ENCODE measurements at regions not wholly inside any gene's neighbourhood (a gene's known extent, or its start where the extent isn't known, plus 50 kb on each side); places are given as distances from the start of the nearest gene placed in this dataset.
"Not testable (repeated sequence)": the region's sequence is repeated elsewhere in the genome, so short reads cannot be mapped to it uniquely, and the experiment has no call there.

- Histone ChIP-seq H3K27me3 (ENCODE audit: control insufficient read depth in 1 of 2, insufficient read depth in 2 of 2, low read length in 2 of 2) (no peaks in the 10 kb centered on the region), H3K4me3 (ENCODE audit: low read depth in 1 of 2, low read length in 2 of 2) (no peak overlapping the region), H3K36me3 (ENCODE audit: control insufficient read depth in 2 of 2, insufficient read depth in 2 of 2, low read length in 1 of 2) (no peaks in the 10 kb centered on the region), H3K9me3 (ENCODE audit: control insufficient read depth in 2 of 2, insufficient read depth in 1 of 2, low read depth in 1 of 2, low read length in 1 of 2) (no peaks in the 10 kb centered on the region), H3K4me1 (ENCODE audit: control insufficient read depth in 2 of 2, insufficient read depth in 2 of 2, low read length in 1 of 2) (no peaks in the 10 kb centered on the region), H3K27ac (ENCODE audit: low read depth in 2 of 2, low read length in 1 of 2) (no peak overlapping the region)
- 53 to 59% methylated on average over 2 of the region's 2 CpGs for WGBS, 2 donors
Observed at GRCh38 chr1:187755536-187755935, 926.8 kb downstream of the PLA2G4A start.

GRCh38 chr1:187756684-187757083 lies 927.9 kb downstream of the PLA2G4A start:
- H3K4me1 ChIP-seq (ENCODE audit: control insufficient read depth in 2 of 2, insufficient read depth in 2 of 2, low read length in 1 of 2); H3K9me3 ChIP-seq (ENCODE audit: control insufficient read depth in 2 of 2, insufficient read depth in 1 of 2, low read depth in 1 of 2, low read length in 1 of 2); H3K4me3 ChIP-seq (ENCODE audit: low read depth in 1 of 2, low read length in 2 of 2); H3K27ac ChIP-seq (ENCODE audit: low read depth in 2 of 2, low read length in 1 of 2); H3K36me3 ChIP-seq (ENCODE audit: control insufficient read depth in 2 of 2, insufficient read depth in 2 of 2, low read length in 1 of 2); H3K27me3 ChIP-seq (ENCODE audit: control insufficient read depth in 1 of 2, insufficient read depth in 2 of 2, low read length in 2 of 2): not testable (repeated sequence)
- 91 to 96% methylated on average over 1 of the region's 1 CpG for WGBS, 2 donors

- no peak overlapping the region for H3K4me3 ChIP-seq (ENCODE audit: low read depth in 1 of 2, low read length in 2 of 2)
- no peak overlapping the region for H3K27ac ChIP-seq (ENCODE audit: low read depth in 2 of 2, low read length in 1 of 2)
- H3K4me1 ChIP-seq (ENCODE audit: control insufficient read depth in 2 of 2, insufficient read depth in 2 of 2, low read length in 1 of 2) = no peaks in the 10 kb centered on the region
- no peaks in the 10 kb centered on the region for H3K27me3 ChIP-seq (ENCODE audit: control insufficient read depth in 1 of 2, insufficient read depth in 2 of 2, low read length in 2 of 2)
- no peaks in the 10 kb centered on the region for H3K36me3 ChIP-seq (ENCODE audit: control insufficient read depth in 2 of 2, insufficient read depth in 2 of 2, low read length in 1 of 2)
- H3K9me3 ChIP-seq (ENCODE audit: control insufficient read depth in 2 of 2, insufficient read depth in 1 of 2, low read depth in 1 of 2, low read length in 1 of 2) = no peaks in the 10 kb centered on the region
Observed at GRCh38 chr1:187759825-187760333, 931.1 kb downstream of the PLA2G4A start.

GRCh38 chr1:187762118-187762517 lies 933.4 kb downstream of the PLA2G4A start:
- WGBS, 2 donors = 49 to 52% methylated on average over 5 of the region's 5 CpGs
- Histone ChIP-seq H3K4me3 (ENCODE audit: low read depth in 1 of 2, low read length in 2 of 2) (no peak overlapping the region), H3K27ac (ENCODE audit: low read depth in 2 of 2, low read length in 1 of 2) (no peak overlapping the region), H3K4me1 (ENCODE audit: control insufficient read depth in 2 of 2, insufficient read depth in 2 of 2, low read length in 1 of 2) (no peaks in the 10 kb centered on the region), H3K9me3 (ENCODE audit: control insufficient read depth in 2 of 2, insufficient read depth in 1 of 2, low read depth in 1 of 2, low read length in 1 of 2) (no peaks in the 10 kb centered on the region), H3K36me3 (ENCODE audit: control insufficient read depth in 2 of 2, insufficient read depth in 2 of 2, low read length in 1 of 2) (no peaks in the 10 kb centered on the region), H3K27me3 (ENCODE audit: control insufficient read depth in 1 of 2, insufficient read depth in 2 of 2, low read length in 2 of 2) (no peaks in the 10 kb centered on the region)

- Histone ChIP-seq H3K4me3 (ENCODE audit: low read depth in 1 of 2, low read length in 2 of 2) (no peak overlapping the region), H3K4me1 (ENCODE audit: control insufficient read depth in 2 of 2, insufficient read depth in 2 of 2, low read length in 1 of 2) (no peaks in the 10 kb centered on the region), H3K27me3 (ENCODE audit: control insufficient read depth in 1 of 2, insufficient read depth in 2 of 2, low read length in 2 of 2) (no peaks in the 10 kb centered on the region), H3K36me3 (ENCODE audit: control insufficient read depth in 2 of 2, insufficient read depth in 2 of 2, low read length in 1 of 2) (no peaks in the 10 kb centered on the region), H3K9me3 (ENCODE audit: control insufficient read depth in 2 of 2, insufficient read depth in 1 of 2, low read depth in 1 of 2, low read length in 1 of 2) (no peaks in the 10 kb centered on the region), H3K27ac (ENCODE audit: low read depth in 2 of 2, low read length in 1 of 2) (no peak overlapping the region)
Observed at GRCh38 chr1:187763465-187763864, 934.7 kb downstream of the PLA2G4A start.

GRCh38 chr1:187763976-187764375 lies 935.2 kb downstream of the PLA2G4A start:
- no peak overlapping the region for H3K4me3 ChIP-seq (ENCODE audit: low read depth in 1 of 2, low read length in 2 of 2)
- 79 to 83% methylated on average over 4 of the region's 4 CpGs for WGBS, 2 donors
- H3K4me1 ChIP-seq (ENCODE audit: control insufficient read depth in 2 of 2, insufficient read depth in 2 of 2, low read length in 1 of 2) = no peaks in the 10 kb centered on the region
- no peak overlapping the region for H3K27ac ChIP-seq (ENCODE audit: low read depth in 2 of 2, low read length in 1 of 2)
- no peaks in the 10 kb centered on the region for H3K27me3 ChIP-seq (ENCODE audit: control insufficient read depth in 1 of 2, insufficient read depth in 2 of 2, low read length in 2 of 2)
- no peaks in the 10 kb centered on the region for H3K9me3 ChIP-seq (ENCODE audit: control insufficient read depth in 2 of 2, insufficient read depth in 1 of 2, low read depth in 1 of 2, low read length in 1 of 2)
- H3K36me3 ChIP-seq (ENCODE audit: control insufficient read depth in 2 of 2, insufficient read depth in 2 of 2, low read length in 1 of 2) = no peaks in the 10 kb centered on the region

GRCh38 chr1:187771396-187771795 lies 942.6 kb downstream of the PLA2G4A start:
- H3K27me3 ChIP-seq (ENCODE audit: control insufficient read depth in 1 of 2, insufficient read depth in 2 of 2, low read length in 2 of 2) = no peaks in the 10 kb centered on the region
- H3K4me1 ChIP-seq (ENCODE audit: control insufficient read depth in 2 of 2, insufficient read depth in 2 of 2, low read length in 1 of 2) = no peaks in the 10 kb centered on the region
- H3K4me3 ChIP-seq (ENCODE audit: low read depth in 1 of 2, low read length in 2 of 2) = no peak overlapping the region
- no peak overlapping the region for H3K27ac ChIP-seq (ENCODE audit: low read depth in 2 of 2, low read length in 1 of 2)
- WGBS, 2 donors = 64 to 74% methylated on average over 2 of the region's 2 CpGs
- H3K36me3 ChIP-seq (ENCODE audit: control insufficient read depth in 2 of 2, insufficient read depth in 2 of 2, low read length in 1 of 2) = no peaks in the 10 kb centered on the region
- no peaks in the 10 kb centered on the region for H3K9me3 ChIP-seq (ENCODE audit: control insufficient read depth in 2 of 2, insufficient read depth in 1 of 2, low read depth in 1 of 2, low read length in 1 of 2)

- Histone ChIP-seq H3K27ac (ENCODE audit: low read depth in 2 of 2, low read length in 1 of 2) (no peak overlapping the region), H3K4me3 (ENCODE audit: low read depth in 1 of 2, low read length in 2 of 2) (no peak overlapping the region), H3K9me3 (ENCODE audit: control insufficient read depth in 2 of 2, insufficient read depth in 1 of 2, low read depth in 1 of 2, low read length in 1 of 2) (no peaks in the 10 kb centered on the region), H3K27me3 (ENCODE audit: control insufficient read depth in 1 of 2, insufficient read depth in 2 of 2, low read length in 2 of 2) (no peaks in the 10 kb centered on the region), H3K4me1 (ENCODE audit: control insufficient read depth in 2 of 2, insufficient read depth in 2 of 2, low read length in 1 of 2) (no peaks in the 10 kb centered on the region), H3K36me3 (ENCODE audit: control insufficient read depth in 2 of 2, insufficient read depth in 2 of 2, low read length in 1 of 2) (no peaks in the 10 kb centered on the region)
- 74 to 82% methylated on average over 5 of the region's 5 CpGs for WGBS, 2 donors
Observed at GRCh38 chr1:187773168-187773567, 944.4 kb downstream of the PLA2G4A start.

GRCh38 chr1:187787736-187788135 lies 959.0 kb downstream of the PLA2G4A start:
- H3K36me3 ChIP-seq (ENCODE audit: control insufficient read depth in 2 of 2, insufficient read depth in 2 of 2, low read length in 1 of 2) = no peaks in the 10 kb centered on the region
- 64 to 67% methylated on average over 3 of the region's 3 CpGs for WGBS, 2 donors
- H3K27ac ChIP-seq (ENCODE audit: low read depth in 2 of 2, low read length in 1 of 2) = no peak overlapping the region

GRCh38 chr1:187788718-187789117 lies 960.0 kb downstream of the PLA2G4A start:
- no peaks in the 10 kb centered on the region for H3K4me1 ChIP-seq (ENCODE audit: control insufficient read depth in 2 of 2, insufficient read depth in 2 of 2, low read length in 1 of 2)
- 63 to 87% methylated on average over 2 of the region's 2 CpGs for WGBS, 2 donors
- H3K27ac ChIP-seq (ENCODE audit: low read depth in 2 of 2, low read length in 1 of 2) = no peak overlapping the region
- H3K4me3 ChIP-seq (ENCODE audit: low read depth in 1 of 2, low read length in 2 of 2) = no peak overlapping the region
- H3K9me3 ChIP-seq (ENCODE audit: control insufficient read depth in 2 of 2, insufficient read depth in 1 of 2, low read depth in 1 of 2, low read length in 1 of 2) = no peaks in the 10 kb centered on the region
- no peaks in the 10 kb centered on the region for H3K36me3 ChIP-seq (ENCODE audit: control insufficient read depth in 2 of 2, insufficient read depth in 2 of 2, low read length in 1 of 2)
- no peaks in the 10 kb centered on the region for H3K27me3 ChIP-seq (ENCODE audit: control insufficient read depth in 1 of 2, insufficient read depth in 2 of 2, low read length in 2 of 2)

More at GRCh38 chr1:187787736-187788135, 959.0 kb downstream of the PLA2G4A start:
- Histone ChIP-seq H3K9me3 (ENCODE audit: control insufficient read depth in 2 of 2, insufficient read depth in 1 of 2, low read depth in 1 of 2, low read length in 1 of 2) (no peaks in the 10 kb centered on the region), H3K27me3 (ENCODE audit: control insufficient read depth in 1 of 2, insufficient read depth in 2 of 2, low read length in 2 of 2) (no peaks in the 10 kb centered on the region), H3K4me1 (ENCODE audit: control insufficient read depth in 2 of 2, insufficient read depth in 2 of 2, low read length in 1 of 2) (no peaks in the 10 kb centered on the region), H3K4me3 (ENCODE audit: low read depth in 1 of 2, low read length in 2 of 2) (no peak overlapping the region)
